Thoracic aorta (tissue), 2 donors: ENCODE measurements at regions not wholly inside any gene's neighbourhood (a gene's known extent, or its start where the extent isn't known, plus 50 kb on each side); places are given as distances from the start of the nearest gene placed in this dataset.

ENCODE experiments used
- ATAC-seq: fragments of 150-250 bp; one replicate; pipeline ENCODE4 v1.8.0; 2017; ENCODE audit warnings: low read depth; ENCODE audit not compliant: insufficient number of reproducible peaks, low FRiP score
- DNase-seq: peaks from one replicate; pipeline ENCODE4 v3.0.0-alpha.2; 2020; ENCODE audit warnings: low spot score
- H3K27ac ChIP-seq, 2 donors: fragments of 200-600 bp; sonication (generic); 1 replicate in 1 of 2; 2 replicates in 1 of 2; pipeline ENCODE4 v1.5.1; 2016; ENCODE audit warnings: mild to moderate bottlenecking in 2 of 2, moderate library complexity in 2 of 2
- H3K27me3 ChIP-seq: fragments of 200-600 bp; sonication (generic); replicated peaks from 2 replicates; pipeline ENCODE4 v1.6.0; 2016; ENCODE audit warnings: mild to moderate bottlenecking; ENCODE audit not compliant: insufficient read depth
- H3K36me3 ChIP-seq: fragments of 200-600 bp; sonication (generic); one replicate; pipeline ENCODE4 v1.5.1; 2016
- H3K4me1 ChIP-seq, 2 donors: fragments of 200-600 bp; sonication (generic); 1 replicate in 1 of 2; 2 replicates in 1 of 2; pipeline versions ENCODE4 v1.5.1 to v1.6.0; 2016; ENCODE audit warnings: low read depth in 2 of 2, mild to moderate bottlenecking in 1 of 2; ENCODE audit not compliant: control insufficient read depth in 1 of 2
- H3K4me3 ChIP-seq: fragments of 200-600 bp; sonication (generic); 2 replicates; pipeline ENCODE4 v1.5.1; 2016; ENCODE audit warnings: mild to moderate bottlenecking
- H3K9me3 ChIP-seq: fragments of 200-600 bp; sonication (generic); 2 replicates; pipeline ENCODE4 v1.5.1; 2016
- TF ChIP-seq, protein P1 (sequence below): fragments of 200-600 bp; sonication (generic); IDR thresholded peaks from one replicate; pipeline ENCODE4 v1.5.1; 2019; ENCODE audit warnings: antibody characterized with exemption

DNA sequence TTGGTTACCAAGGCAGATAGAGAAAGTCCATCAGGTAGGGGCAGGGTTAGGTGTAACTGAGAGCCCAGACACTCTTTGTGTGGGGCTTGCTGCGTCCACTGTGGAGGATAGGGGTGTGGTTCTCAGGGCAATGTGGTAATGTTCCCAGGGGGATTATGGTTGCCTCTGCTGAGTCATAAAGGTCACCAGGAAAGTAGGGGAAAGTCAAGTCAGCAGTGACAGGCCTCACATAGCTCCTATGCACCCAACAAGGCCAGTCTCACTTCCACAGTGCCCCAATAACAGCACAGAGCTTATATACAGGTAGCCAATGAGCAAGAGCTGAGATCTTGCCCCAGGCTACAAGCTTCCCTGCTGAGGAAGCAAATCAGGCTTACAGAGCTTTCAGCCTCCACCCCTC, 1438.0 kb upstream of the ZEB2 start:
- DNase-seq (no peak), ATAC-seq (no peak)
- no peaks in the 10 kb centered on the region for H3K27me3 ChIP-seq
- no peak overlapping the region for H3K4me3 ChIP-seq
- no peaks in the 10 kb centered on the region for H3K4me1 ChIP-seq
- H3K9me3 ChIP-seq = peaks cover 10% of the 10 kb centered on the region
- no peaks in the 10 kb centered on the region for H3K36me3 ChIP-seq
- TF ChIP-seq, protein P1, sequence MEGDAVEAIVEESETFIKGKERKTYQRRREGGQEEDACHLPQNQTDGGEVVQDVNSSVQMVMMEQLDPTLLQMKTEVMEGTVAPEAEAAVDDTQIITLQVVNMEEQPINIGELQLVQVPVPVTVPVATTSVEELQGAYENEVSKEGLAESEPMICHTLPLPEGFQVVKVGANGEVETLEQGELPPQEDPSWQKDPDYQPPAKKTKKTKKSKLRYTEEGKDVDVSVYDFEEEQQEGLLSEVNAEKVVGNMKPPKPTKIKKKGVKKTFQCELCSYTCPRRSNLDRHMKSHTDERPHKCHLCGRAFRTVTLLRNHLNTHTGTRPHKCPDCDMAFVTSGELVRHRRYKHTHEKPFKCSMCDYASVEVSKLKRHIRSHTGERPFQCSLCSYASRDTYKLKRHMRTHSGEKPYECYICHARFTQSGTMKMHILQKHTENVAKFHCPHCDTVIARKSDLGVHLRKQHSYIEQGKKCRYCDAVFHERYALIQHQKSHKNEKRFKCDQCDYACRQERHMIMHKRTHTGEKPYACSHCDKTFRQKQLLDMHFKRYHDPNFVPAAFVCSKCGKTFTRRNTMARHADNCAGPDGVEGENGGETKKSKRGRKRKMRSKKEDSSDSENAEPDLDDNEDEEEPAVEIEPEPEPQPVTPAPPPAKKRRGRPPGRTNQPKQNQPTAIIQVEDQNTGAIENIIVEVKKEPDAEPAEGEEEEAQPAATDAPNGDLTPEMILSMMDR = no peak
- H3K27ac ChIP-seq = no peak overlapping the region

DNA sequence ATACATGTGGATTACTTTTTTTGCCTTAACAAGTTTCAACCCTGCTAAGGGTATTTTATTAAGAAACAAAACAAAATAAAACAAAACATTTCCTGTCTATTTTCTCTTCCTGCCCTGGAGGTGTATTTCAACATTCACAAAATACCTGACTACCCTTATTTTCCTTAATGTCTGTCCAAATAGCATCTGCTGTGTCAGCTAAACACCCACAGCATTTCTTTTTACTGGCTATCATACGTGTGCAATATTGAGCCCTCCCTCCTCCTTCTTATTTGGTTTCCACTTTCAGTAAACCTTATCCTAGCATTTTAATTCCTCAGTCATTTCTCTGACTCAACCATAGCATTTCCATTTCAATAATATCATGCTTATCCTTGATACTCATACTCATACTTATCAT, 1420.0 kb upstream of the ZEB2 start:
- Histone ChIP-seq H3K27me3 (no peaks in the 10 kb centered on the region), H3K36me3 (no peaks in the 10 kb centered on the region), H3K4me1 (no peaks in the 10 kb centered on the region), H3K27ac (no peak overlapping the region), H3K4me3 (no peak overlapping the region), H3K9me3 (peaks cover 5% of the 10 kb centered on the region)
- DNase-seq = no peak
- ATAC-seq = no peak
- TF ChIP-seq, protein P1 = no peak

DNA sequence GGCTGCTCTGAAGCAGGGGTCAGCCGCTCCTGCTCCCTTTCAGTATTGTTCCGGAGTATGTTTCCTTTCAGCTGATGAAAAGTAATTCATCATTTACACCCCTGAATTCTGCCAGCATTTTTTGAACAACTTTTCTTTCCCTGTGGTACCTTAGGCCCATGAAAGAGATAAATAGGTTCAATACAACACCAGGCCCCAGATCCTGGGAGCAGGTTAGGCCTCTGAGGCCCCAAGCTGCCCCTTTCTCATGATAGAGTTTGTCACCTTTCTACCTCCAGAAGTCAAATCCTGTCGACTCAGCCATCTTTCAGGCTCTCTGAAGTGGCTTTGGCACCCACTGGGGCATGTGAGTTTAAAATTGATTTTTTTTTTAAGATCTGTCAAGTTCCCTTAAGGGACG, 1415.1 kb upstream of the ZEB2 start:
- Histone ChIP-seq H3K9me3 (no peaks in the 10 kb centered on the region), H3K36me3 (no peaks in the 10 kb centered on the region)
- ATAC-seq = no peak

DNA sequence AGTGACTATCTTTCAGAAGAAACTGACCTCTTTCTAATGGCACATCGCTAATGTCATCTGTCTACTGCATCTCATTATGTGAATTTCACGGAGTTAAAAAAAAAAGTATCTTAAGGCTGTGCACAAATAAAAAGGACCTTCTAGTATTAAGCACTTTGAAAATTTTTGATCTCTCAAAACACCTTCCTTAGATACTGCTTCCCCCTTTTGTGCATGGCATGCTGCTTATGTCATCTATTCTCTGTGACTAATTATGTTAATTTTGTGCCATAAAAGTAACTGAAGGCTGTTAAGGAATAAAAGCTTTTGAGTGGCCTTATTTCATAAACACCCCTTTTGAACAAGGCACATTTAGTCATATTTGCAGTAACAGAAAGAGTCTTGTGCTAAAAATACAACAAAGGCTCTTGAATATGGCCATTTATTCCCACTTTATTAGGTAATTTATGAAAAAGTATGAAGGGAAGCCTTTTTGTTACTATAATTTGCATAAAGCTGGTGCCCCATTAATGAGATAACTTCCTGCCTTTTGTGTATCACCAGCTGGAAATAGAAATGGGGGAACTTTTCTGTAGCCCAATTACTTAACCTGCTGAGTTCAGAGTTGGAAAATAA, 1412.0 kb upstream of the ZEB2 start:
- Histone ChIP-seq H3K4me3 (no peak overlapping the region), H3K4me1 (peaks cover 0 to 1% of the 10 kb centered on the region in 2 donors), H3K36me3 (no peaks in the 10 kb centered on the region), H3K9me3 (no peaks in the 10 kb centered on the region), H3K27me3 (no peaks in the 10 kb centered on the region), H3K27ac (no peak overlapping the region)
- TF ChIP-seq, protein P1 = no peak
- ATAC-seq (no peak), DNase-seq (no peak)

More for the DNA sequence above, 1415.1 kb upstream of the ZEB2 start:
- no peak for DNase-seq
- Histone ChIP-seq H3K4me3 (no peak overlapping the region), H3K27me3 (no peaks in the 10 kb centered on the region), H3K27ac (no peak overlapping the region), H3K4me1 (no peaks in the 10 kb centered on the region)
- TF ChIP-seq, protein P1 = no peak

DNA sequence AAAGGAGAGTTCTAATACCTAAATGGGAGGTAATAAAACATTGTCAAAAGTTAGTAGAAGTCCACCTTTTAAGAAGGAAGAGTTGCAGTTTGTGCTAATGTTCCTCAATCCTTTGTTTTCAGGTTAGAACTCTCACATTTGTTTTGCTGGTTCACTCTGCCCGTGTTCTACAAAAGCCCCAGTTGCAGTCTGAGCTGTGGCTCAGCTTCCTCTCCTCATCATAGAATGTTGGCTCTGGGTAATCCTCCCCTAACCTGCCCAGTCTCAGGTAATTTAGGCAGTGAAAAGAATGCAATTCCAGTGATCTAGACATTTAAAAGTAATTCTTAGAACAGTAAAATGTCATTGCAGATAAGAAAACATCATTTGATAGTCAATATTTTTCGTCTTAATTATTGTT, 1410.4 kb upstream of the ZEB2 start:
- H3K4me3 ChIP-seq = no peak overlapping the region
- TF ChIP-seq, protein P1 = no peak
- H3K4me1 ChIP-seq = peaks cover 0 to 4% of the 10 kb centered on the region in 2 donors
- ATAC-seq (no peak), DNase-seq (no peak)
- H3K27me3 ChIP-seq = no peaks in the 10 kb centered on the region
- no peaks in the 10 kb centered on the region for H3K36me3 ChIP-seq
- no peaks in the 10 kb centered on the region for H3K9me3 ChIP-seq
- no peak overlapping the region for H3K27ac ChIP-seq
